Activated naive CD8-positive, alpha-beta T cell treated with anti-CD3 and anti-CD28 coated beads for 36 hours (primary cell): ENCODE measurements at regions not wholly inside any gene's neighbourhood (a gene's known extent, or its start where the extent isn't known, plus 50 kb on each side); places are given as distances from the start of the nearest gene placed in this dataset.

Experiments used
- DNase-seq: peaks from one replicate; pipeline ENCODE4 v3.0.0; 2021
- H3K27ac Mint-ChIP-seq: one replicate; pipeline ENCODE4 v1.8.0; 2022; ENCODE audit warnings: mild to moderate bottlenecking, moderate library complexity, mixed read lengths
- H3K27me3 Mint-ChIP-seq: one replicate; pipeline ENCODE4 v1.8.0; 2022; ENCODE audit warnings: mild to moderate bottlenecking, mixed read lengths
- H3K36me3 Mint-ChIP-seq: one replicate; pipeline ENCODE4 v1.8.0; 2021; ENCODE audit warnings: mild to moderate bottlenecking, mixed read lengths
- H3K4me1 Mint-ChIP-seq: one replicate; pipeline ENCODE4 v1.8.0; 2021; ENCODE audit warnings: mixed read lengths
- H3K4me3 Mint-ChIP-seq: one replicate; pipeline ENCODE4 v1.8.0; 2022; ENCODE audit warnings: mild to moderate bottlenecking, moderate library complexity, mixed read lengths
- H3K9me3 Mint-ChIP-seq: one replicate; pipeline ENCODE4 v1.8.0; 2022; ENCODE audit warnings: mixed read lengths

DNA sequence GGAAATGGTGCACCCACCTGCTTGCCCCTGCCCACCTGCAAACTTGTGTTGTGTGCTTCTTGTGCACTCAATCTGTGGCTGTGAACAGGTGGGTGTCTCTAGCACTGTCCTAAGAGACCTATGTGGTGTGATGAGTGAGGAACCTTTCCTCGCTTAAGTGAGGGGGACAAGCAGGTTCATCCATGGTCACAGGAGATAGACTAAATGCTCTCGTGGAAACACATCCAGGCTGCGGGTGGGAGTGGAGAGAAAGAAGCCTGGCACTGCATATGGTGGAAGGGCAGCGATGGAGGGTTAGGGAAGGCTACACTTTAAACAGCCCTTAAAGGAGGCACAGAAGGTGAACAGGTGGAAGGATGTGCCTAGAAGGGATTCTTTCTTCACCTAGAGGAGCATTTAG is 330.9 kb downstream of the CXCL12 start:
- Mint-ChIP-seq H3K4me3 (no peak overlapping the region), H3K36me3 (no peaks in the 10 kb centered on the region), H3K27ac (no peak overlapping the region), H3K9me3 (no peaks in the 10 kb centered on the region), H3K4me1 (no peaks in the 10 kb centered on the region), H3K27me3 (peaks cover 9% of the 10 kb centered on the region)
- DNase-seq = no peak

DNA sequence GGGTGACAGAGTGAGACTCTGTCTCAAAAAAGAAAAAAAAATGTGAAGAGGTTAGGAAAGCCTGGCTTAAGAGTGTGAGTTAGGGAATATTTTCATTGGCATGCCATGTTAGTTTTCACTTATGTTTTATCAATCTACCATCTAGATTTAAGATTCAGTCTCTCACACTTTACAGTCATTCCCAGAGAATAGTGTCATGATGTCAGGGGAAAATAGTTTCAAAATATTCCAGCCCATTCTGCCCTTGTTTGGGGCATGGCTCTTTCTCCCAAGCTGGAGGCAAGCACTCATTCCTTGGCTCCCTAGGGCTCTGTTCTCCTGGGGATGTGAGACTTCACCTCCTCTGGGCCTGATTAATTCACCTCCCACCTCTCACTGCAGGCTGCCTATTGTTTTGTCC is 331.5 kb downstream of the CXCL12 start:
- H3K4me3 Mint-ChIP-seq = no peak overlapping the region

DNA sequence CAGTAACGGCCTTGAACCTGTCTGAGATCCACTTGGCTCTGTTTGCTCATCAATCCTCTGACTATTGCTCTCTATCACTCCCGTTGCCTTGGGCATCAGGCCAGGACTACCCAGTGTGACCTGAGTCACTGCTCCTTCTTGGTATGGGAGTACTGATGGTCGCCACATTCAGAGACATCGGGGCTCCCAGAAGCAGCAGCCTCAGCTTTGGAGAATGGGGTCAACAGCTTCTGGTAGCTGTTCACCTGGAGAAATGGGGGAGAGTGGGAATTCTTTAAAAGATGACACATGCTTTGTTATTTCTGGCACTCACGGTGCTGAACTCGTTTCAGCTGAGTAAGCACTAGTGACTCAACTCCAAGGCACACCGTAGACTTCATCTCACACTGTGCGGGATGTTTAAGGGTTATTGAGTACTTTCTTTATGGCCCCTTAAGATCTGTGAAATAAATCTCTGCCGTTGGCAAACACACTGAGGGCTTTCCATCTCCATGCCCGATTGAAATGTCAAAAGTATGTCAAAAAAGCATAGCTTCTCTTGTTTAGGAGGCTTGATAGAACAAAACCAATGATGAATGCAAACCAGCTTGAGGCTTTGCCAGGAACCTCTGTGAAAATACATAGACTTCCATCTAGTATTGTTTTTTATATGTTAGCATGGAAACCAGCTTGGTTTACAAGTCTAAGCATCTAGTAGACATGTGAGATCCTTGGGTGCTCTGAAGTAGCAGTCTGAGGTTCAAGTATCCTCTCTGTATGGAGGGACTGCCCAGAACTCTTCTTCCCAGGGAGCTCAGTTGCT is 333.1 kb downstream of the CXCL12 start:
- H3K36me3 Mint-ChIP-seq = no peaks in the 10 kb centered on the region
- H3K9me3 Mint-ChIP-seq = no peaks in the 10 kb centered on the region
- no peaks in the 10 kb centered on the region for H3K4me1 Mint-ChIP-seq
- DNase-seq = no peak
- H3K27me3 Mint-ChIP-seq = peaks cover 9% of the 10 kb centered on the region
- no peak overlapping the region for H3K27ac Mint-ChIP-seq
- no peak overlapping the region for H3K4me3 Mint-ChIP-seq

More for the DNA sequence above, 331.5 kb downstream of the CXCL12 start:
- no peak overlapping the region for H3K27ac Mint-ChIP-seq
- no peaks in the 10 kb centered on the region for H3K36me3 Mint-ChIP-seq
- no peak for DNase-seq
- H3K9me3 Mint-ChIP-seq = no peaks in the 10 kb centered on the region
- H3K4me1 Mint-ChIP-seq = no peaks in the 10 kb centered on the region
- H3K27me3 Mint-ChIP-seq = peaks cover 9% of the 10 kb centered on the region

DNA sequence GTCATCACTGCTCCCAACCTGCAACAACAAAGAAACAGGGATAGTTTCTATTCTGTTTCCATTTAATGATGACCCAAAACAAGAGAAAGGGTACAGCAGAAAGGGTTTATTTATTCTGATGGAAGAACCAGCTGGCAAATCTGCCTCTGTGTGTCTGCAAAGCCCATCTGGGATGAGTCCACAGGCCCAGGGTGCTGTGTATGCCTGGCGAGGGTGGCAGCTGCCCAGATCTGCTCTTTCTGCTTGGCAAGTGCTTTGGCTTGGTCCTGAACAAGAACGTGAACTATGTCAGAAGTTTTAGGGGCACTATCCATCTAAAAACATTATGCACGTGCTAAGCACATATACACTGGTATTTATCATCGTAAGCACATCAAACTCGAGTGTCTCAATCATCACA is 333.8 kb downstream of the CXCL12 start:
- H3K4me3 Mint-ChIP-seq = no peak overlapping the region
- no peak overlapping the region for H3K27ac Mint-ChIP-seq
- no peaks in the 10 kb centered on the region for H3K4me1 Mint-ChIP-seq
- H3K9me3 Mint-ChIP-seq = no peaks in the 10 kb centered on the region
- DNase-seq = no peak
- H3K36me3 Mint-ChIP-seq = no peaks in the 10 kb centered on the region
- H3K27me3 Mint-ChIP-seq = peaks cover 13% of the 10 kb centered on the region

DNA sequence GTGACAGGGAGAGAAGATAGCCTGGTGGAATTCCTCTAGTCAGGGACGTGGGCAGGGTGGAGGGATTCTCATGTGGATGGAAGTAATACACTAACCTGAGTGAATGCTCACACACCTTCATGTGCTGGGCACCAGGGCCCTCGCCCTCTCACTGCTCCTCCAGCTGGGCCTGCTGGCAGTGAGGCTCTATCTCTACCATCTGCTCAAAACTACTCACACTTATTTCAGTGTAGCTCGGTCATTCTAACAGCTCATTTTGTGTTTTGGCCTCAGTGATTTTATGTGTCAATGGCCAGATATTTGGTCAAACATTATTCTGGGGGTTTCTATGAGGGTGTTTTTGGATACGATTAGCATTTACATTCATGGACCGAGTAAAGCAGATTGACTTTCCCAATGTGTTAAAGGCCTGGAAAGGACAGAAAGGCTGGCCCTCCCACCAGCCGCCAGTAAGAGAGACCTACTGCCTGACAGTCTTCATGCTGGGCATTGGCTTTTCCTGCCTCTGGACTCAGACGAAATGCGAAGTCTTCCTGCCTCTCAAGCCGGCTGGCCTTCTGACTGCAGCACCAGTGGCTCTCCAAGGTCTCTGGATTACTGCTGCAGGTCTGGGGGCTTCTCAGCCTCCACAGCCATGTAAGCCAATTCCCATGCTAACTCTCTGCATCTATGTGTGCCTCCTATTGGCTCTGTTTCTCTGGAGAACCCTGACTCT is 335.4 kb downstream of the CXCL12 start:
- H3K27ac Mint-ChIP-seq = no peak overlapping the region
- DNase-seq = no peak
- peaks cover 13% of the 10 kb centered on the region for H3K27me3 Mint-ChIP-seq
- H3K4me1 Mint-ChIP-seq = no peaks in the 10 kb centered on the region
- H3K9me3 Mint-ChIP-seq = no peaks in the 10 kb centered on the region
- H3K4me3 Mint-ChIP-seq = no peak overlapping the region
- H3K36me3 Mint-ChIP-seq = no peaks in the 10 kb centered on the region

DNA sequence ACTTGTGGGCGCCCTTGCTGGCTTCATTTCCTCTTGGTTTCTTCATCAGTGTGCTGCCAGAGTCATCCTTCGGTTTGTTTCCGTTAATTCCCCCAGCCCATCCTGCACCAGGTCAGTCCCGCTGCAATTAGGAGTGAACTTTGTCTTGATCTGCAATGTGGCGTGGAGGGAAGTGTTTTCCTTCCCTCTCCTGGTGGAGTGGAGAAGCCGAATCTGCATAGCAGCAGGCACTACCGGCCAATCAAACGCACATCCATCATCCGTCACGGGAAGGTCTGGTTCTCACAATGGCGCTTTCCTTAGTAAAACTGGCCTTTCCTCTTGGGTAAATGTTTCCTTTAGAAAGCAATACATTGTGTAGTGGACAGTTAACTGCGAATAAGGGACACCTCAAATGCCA is 337.5 kb downstream of the CXCL12 start:
- Mint-ChIP-seq H3K36me3 (no peaks in the 10 kb centered on the region), H3K9me3 (no peaks in the 10 kb centered on the region), H3K4me1 (no peaks in the 10 kb centered on the region), H3K27ac (no peak overlapping the region), H3K27me3 (peaks cover 9% of the 10 kb centered on the region), H3K4me3 (no peak overlapping the region)
- no peak for DNase-seq

DNA sequence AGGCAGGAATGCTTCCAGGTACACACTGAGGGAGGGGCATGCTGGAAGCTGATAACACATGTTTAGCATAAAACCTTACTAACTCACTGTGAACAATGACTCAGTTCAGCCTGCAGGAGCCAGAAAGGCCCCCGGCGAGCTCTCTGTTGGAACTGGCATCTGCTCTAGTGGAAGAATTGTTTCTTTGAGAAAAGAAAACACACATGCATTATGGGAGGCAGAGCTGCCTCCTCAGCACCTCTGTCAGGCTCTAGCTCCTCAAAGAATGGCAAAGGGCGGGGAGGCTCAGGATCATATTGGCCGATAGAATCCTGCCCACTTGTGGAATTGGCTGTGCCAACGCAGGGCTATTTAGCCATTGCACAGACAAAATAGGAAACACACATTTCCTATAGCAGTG is 338.3 kb downstream of the CXCL12 start:
- Mint-ChIP-seq H3K27me3 (peaks cover 9% of the 10 kb centered on the region), H3K4me1 (no peaks in the 10 kb centered on the region), H3K9me3 (no peaks in the 10 kb centered on the region), H3K36me3 (no peaks in the 10 kb centered on the region), H3K4me3 (no peak overlapping the region), H3K27ac (no peak overlapping the region)
- DNase-seq = no peak

DNA sequence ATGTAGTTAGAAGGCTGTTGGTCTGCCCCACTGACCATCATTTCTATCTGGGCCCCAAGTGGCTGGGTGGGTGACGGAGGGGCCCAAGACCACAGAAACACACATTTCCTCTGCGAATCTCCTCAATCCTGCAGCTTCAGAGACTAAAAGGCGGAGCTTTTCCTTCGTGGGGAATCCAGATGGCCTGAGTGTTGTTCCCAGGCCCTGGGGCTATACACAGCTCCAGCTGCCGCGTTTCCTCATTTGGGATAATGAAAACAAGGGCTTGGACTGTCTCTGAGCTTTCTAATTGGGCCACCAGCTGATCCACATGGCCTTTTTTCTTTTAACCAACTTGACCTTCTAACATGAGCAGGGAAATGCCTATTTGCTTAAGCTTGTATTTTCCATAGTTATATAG is 339.9 kb downstream of the CXCL12 start:
- DNase-seq = no peak
- Mint-ChIP-seq H3K9me3 (no peaks in the 10 kb centered on the region), H3K4me3 (no peak overlapping the region), H3K27me3 (peaks cover 4% of the 10 kb centered on the region), H3K4me1 (no peaks in the 10 kb centered on the region), H3K27ac (no peak overlapping the region), H3K36me3 (no peaks in the 10 kb centered on the region)

DNA sequence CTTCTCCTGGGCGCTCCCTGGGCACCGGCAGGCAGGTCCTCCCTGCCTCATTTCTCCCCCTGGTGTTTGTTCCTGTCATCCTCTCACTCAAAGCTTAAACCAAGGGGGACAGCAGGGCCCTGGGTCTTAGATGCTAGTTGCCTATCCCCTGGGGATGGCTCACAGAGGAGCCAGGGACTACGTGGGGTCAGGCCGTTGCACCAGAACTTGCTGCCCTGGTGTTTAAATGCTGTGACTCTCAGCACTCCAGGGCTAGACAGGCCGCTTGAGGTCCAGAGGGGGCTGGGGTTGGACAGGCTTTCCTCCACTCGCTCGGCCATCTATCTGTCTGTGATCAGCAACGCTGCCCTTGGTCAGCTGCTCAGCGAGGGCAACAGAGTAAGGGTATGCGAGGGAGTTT is 340.3 kb downstream of the CXCL12 start:
- DNase-seq = no peak
- H3K9me3 Mint-ChIP-seq = no peaks in the 10 kb centered on the region
- no peaks in the 10 kb centered on the region for H3K36me3 Mint-ChIP-seq
- H3K27me3 Mint-ChIP-seq = peaks cover 4% of the 10 kb centered on the region
- H3K4me3 Mint-ChIP-seq = no peak overlapping the region
- no peaks in the 10 kb centered on the region for H3K4me1 Mint-ChIP-seq
- H3K27ac Mint-ChIP-seq = no peak overlapping the region

DNA sequence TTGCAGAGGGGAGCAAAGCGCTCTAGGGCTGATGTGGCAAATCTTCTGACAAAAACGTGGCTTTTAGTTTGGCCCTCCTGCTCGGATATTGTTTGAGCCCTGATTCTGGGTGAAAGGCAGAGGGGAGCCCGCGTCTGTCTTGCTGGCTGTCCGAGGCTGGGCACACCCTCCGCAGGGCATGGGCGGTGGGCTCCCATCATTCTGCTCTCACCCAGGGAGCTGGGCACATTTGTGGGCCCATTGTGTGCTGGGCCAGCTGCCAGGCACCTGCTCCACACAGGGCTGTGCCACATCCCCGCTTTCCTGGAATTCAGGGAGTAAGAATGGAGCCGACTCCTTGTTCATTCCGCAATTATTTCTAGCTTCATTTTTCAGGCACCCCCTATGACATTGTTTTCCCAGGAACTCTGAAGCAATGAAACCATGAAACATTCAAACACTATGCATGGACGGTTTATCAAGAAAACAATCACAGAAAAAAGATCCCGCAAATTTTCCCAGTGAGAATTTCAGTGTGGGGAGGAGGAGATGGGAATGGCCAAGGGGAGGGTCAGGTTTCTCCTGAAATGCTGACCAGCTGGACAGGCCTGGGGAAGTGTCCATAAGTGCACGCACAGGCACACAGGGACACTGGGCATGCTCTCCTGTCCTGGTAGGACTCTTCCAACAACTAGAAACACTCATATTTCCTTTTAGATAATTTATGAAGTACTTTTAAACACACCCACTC is 341.1 kb downstream of the CXCL12 start:
- H3K36me3 Mint-ChIP-seq = no peaks in the 10 kb centered on the region
- H3K27me3 Mint-ChIP-seq = peaks cover 4% of the 10 kb centered on the region
- H3K4me3 Mint-ChIP-seq = no peak overlapping the region
- H3K9me3 Mint-ChIP-seq = no peaks in the 10 kb centered on the region
- DNase-seq = no peak
- H3K4me1 Mint-ChIP-seq = no peaks in the 10 kb centered on the region
- no peak overlapping the region for H3K27ac Mint-ChIP-seq

DNA sequence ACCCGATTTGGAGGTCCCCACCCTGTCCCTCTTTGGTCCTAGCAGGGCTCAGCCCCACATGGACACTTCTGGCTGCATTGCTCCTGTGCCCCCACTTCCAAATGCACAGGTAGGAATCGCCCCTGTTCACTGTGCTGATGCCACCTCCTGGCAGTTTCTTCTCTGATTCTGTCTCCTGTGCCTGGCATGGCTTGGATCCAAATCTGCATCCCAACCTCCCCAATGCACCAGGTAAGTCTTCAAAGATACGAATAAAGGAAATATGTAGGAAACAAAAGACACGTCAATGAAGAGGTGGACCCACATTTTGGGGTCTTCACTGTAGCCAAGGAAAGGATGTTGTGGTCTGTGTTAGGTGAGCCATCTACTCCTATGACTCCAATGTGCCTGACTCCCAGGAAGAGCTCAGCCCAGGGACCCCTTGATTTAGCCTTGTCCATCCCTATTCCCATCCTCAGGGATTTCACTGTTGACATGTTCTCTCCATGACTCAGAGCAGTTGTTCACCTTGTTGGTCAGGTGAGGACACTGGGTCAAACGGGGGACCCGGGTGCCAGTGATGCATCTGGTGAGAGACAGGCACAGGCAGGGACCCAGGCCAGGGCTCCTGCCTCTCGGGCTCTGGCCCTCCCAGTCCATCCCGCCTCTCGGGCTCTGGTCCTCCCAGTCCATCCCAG is 341.8 kb downstream of the CXCL12 start:
- Mint-ChIP-seq H3K36me3 (no peaks in the 10 kb centered on the region), H3K9me3 (no peaks in the 10 kb centered on the region), H3K27me3 (peaks cover 4% of the 10 kb centered on the region), H3K4me1 (no peaks in the 10 kb centered on the region), H3K27ac (no peak overlapping the region), H3K4me3 (no peak overlapping the region)
- DNase-seq = no peak

DNA sequence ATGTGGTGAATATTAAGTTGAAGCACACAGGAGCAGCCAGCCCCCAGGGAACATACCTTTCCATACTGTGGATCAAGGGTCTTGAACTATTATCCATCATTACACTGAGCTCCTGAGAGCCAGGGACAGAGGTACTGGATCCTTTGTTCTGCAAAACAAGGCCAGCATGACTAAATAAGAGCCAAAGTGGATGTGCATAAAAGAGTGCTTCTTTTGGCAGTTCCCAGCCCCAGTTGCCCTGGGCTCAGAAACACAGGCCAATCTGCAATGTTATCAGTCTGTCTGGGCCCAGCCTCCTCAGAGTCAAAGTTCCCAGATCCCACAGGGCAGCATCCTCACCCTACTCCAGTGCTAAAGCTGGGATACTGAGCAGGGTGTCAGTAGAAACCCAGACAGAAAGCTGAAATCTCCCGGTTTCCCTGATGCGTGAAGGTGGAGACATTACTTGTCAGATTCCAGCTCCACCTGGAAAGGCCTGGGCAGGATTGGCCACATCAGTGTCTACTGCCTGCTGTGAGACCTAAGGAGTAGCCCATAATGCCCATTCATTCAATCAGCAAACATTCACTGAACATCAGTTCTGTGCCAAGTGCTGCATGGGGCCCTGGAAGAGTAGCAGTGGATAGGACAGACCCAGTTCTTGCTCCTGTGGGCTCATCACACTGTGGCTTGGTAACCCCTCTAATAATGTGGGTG is 342.7 kb downstream of the CXCL12 start:
- H3K4me1 Mint-ChIP-seq = no peaks in the 10 kb centered on the region
- H3K27me3 Mint-ChIP-seq = peaks cover 4% of the 10 kb centered on the region
- no peaks in the 10 kb centered on the region for H3K36me3 Mint-ChIP-seq
- no peak overlapping the region for H3K27ac Mint-ChIP-seq
- no peaks in the 10 kb centered on the region for H3K9me3 Mint-ChIP-seq
- no peak overlapping the region for H3K4me3 Mint-ChIP-seq
- no peak for DNase-seq

DNA sequence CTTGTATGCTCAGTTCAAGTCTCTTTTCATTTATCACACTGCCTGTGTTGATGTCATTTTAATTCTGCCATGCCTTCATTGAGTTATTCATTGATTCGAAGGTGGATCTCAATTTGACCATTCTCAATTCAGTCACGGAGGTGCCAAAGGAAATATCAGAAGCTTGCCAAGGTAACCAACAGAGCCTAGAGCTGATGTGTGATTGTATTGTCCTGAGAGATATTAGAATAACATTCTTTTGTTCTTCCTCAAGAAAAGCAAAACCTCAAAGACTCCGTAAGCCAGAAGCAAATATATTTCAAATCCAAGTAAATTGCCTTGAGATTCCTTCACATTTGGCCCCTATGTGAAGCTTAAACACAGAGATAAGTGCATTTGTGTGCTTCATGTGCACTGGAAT is 345.3 kb downstream of the CXCL12 start:
- H3K36me3 Mint-ChIP-seq = no peaks in the 10 kb centered on the region
- no peak overlapping the region for H3K4me3 Mint-ChIP-seq
- no peak for DNase-seq
- H3K27me3 Mint-ChIP-seq = no peaks in the 10 kb centered on the region
- no peaks in the 10 kb centered on the region for H3K4me1 Mint-ChIP-seq
- H3K27ac Mint-ChIP-seq = no peak overlapping the region
- no peaks in the 10 kb centered on the region for H3K9me3 Mint-ChIP-seq

DNA sequence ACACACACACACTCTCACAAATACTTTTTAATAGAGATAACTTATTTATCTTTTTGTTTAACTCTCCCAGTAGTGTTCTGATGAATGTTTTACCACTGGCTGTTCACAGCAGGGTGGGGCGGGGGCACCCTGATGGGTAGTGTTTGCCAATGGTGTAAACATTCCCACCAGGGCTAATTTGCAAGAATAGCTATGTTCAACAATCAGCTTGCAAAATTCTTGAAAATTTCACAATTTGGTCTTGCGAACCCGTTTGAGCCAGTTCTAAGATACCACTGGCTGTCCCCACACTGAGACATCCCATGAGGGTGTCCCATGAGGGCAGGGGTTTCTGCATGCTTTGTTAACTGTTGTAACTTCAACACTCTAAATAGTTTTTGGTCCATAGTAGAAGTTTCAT is 348.5 kb downstream of the CXCL12 start:
- H3K4me1 Mint-ChIP-seq = no peaks in the 10 kb centered on the region
- no peak for DNase-seq
- no peak overlapping the region for H3K27ac Mint-ChIP-seq
- no peaks in the 10 kb centered on the region for H3K9me3 Mint-ChIP-seq
- no peak overlapping the region for H3K4me3 Mint-ChIP-seq
- no peaks in the 10 kb centered on the region for H3K36me3 Mint-ChIP-seq
- peaks cover 3% of the 10 kb centered on the region for H3K27me3 Mint-ChIP-seq
